HepG2 (cell line): ENCODE measurements at regions not wholly inside any gene's neighbourhood (a gene's known extent, or its start where the extent isn't known, plus 50 kb on each side); places are given as distances from the start of the nearest gene placed in this dataset.
A peak's percentile ranks its signal among the peaks of the same experiment; 100 is the strongest.

Experiments used
- ATAC-seq: fragments of 200-7000 bp; cut with Tn5 transposase; 3 replicates; pipeline ENCODE4 v1.9.1; 2020; ENCODE audit warnings: mild to moderate bottlenecking, moderate library complexity
- BruUV-seq: library from RNA; stranded (reverse); fragments of 400-500 nt; replicated peaks from 2 replicates; lab custom pipeline; 2021; lab: Mats Ljungman, UMichigan
- CTCF ChIA-PET: fragments of 300-600 bp; formaldehyde crosslinking; extraction: SDS; loops from one replicate; lab custom pipeline; 2021; ENCODE audit warnings: low total read pairs, inconsistent platforms, low intra/inter-chr PET ratio; lab: Yijun Ruan, JAX
- POLR2A ChIA-PET: fragments of 350-600 bp; sonication (Branson Sonifier 250); formaldehyde crosslinking; loops from one replicate; lab custom pipeline; 2020; ENCODE audit warnings: antibody characterized with exemption, inconsistent platforms; lab: Yijun Ruan, JAX
- DNase-seq: peaks from one replicate; pipeline ENCODE4 v3.0.0-alpha.2; 2015; ENCODE audit warnings: low spot score
- FAIRE-seq: peaks from 3 replicates; lab custom pipeline; 2011; peaks lifted over from hg19 to GRCh38; lab: Jason Lieb, UNC
- H2AFZ ChIP-seq: one replicate; pipeline ENCODE4 v1.6.1; 2011; ENCODE audit warnings: low read length, inconsistent platforms
- H3K27ac ChIP-seq: fragments of 300-600 bp; 3 replicates; pipeline ENCODE4 v1.8.0; 2011; ENCODE audit warnings: mixed run types, mild to moderate bottlenecking, mixed read lengths, low read length, inconsistent platforms; ENCODE audit not compliant: insufficient read depth; ENCODE audit errors: extremely low read length
- H3K27me3 ChIP-seq, 2 experiments: fragments of 200-600 bp in 1 of 2; 2 replicates in 1 of 2; 3 replicates in 1 of 2; pipeline versions ENCODE4 v1.6.0 to v1.8.0; 2011; ENCODE audit warnings: low read length in 2 of 2, mild to moderate bottlenecking in 2 of 2, moderate library complexity in 2 of 2, inconsistent platforms in 1 of 2; ENCODE audit not compliant: insufficient read depth in 2 of 2, control insufficient read depth in 1 of 2
- H3K36me3 ChIP-seq, 2 experiments: fragments of 200-600 bp in 1 of 2; replicated peaks in 1 of 2; 2 replicates in 1 of 2; 3 replicates in 1 of 2; pipeline versions ENCODE4 v1.5.1 to v1.8.0; 2011; ENCODE audit warnings: low read length in 2 of 2, inconsistent platforms in 1 of 2; ENCODE audit not compliant: insufficient read depth in 2 of 2, control insufficient read depth in 1 of 2
- H3K4me1 ChIP-seq: 2 replicates; pipeline ENCODE4 v1.5.1; 2012; ENCODE audit warnings: low read length, inconsistent platforms; ENCODE audit not compliant: insufficient read depth
- H3K4me2 ChIP-seq: 2 replicates; pipeline ENCODE4 v1.6.0; 2011; ENCODE audit warnings: low read depth, low read length, inconsistent platforms
- H3K4me3 ChIP-seq, 3 experiments: fragments of 200-600 bp in 1 of 3; sonication (generic), shearing (Covaris generic) in 1 of 3; replicated peaks in 1 of 3; 2 replicates each; pipeline ENCODE4 v1.5.1; 2011 to 2016; ENCODE audit warnings: low read length in 3 of 3, inconsistent platforms in 2 of 3, low read depth in 2 of 3, mild to moderate bottlenecking in 2 of 3, control low read depth in 1 of 3, mixed read lengths in 1 of 3; ENCODE audit not compliant: insufficient read depth in 1 of 3
- H3K79me2 ChIP-seq: one replicate; pipeline ENCODE4 v1.6.1; 2011; ENCODE audit warnings: low read length, inconsistent platforms; ENCODE audit not compliant: insufficient read depth
- H3K9ac ChIP-seq: 2 replicates; pipeline ENCODE4 v1.6.0; 2011; ENCODE audit warnings: mild to moderate bottlenecking, low read depth, low read length, inconsistent platforms; ENCODE audit not compliant: insufficient read depth
- H3K9me3 ChIP-seq: 2 replicates; pipeline ENCODE4 v1.5.1; 2012; ENCODE audit warnings: mild to moderate bottlenecking, low read length
- H4K20me1 ChIP-seq: 2 replicates; pipeline ENCODE4 v1.6.0; 2011; ENCODE audit warnings: inconsistent platforms, mild to moderate bottlenecking, low read length, moderate library complexity; ENCODE audit not compliant: insufficient read depth
- CENPX ChIP-seq: sonication (generic); formaldehyde crosslinking; IDR thresholded peaks from 2 replicates; pipeline ENCODE4 v1.9.0; 2021; ENCODE audit warnings: mild to moderate bottlenecking, missing genetic modification reagents, moderate library complexity
- CTCF ChIP-seq: sonication (generic); formaldehyde crosslinking; IDR thresholded peaks from 2 replicates; pipeline ENCODE4 v1.5.0; 2020; ENCODE audit warnings: mild to moderate bottlenecking, missing genetic modification reagents, moderate library complexity
- HOXD1 ChIP-seq: sonication (generic); formaldehyde crosslinking; IDR thresholded peaks from 2 replicates; pipeline ENCODE4 v1.5.0; 2020; ENCODE audit warnings: missing genetic modification reagents
- MBNL3 ChIP-seq: fragments of 250-450 bp; sonication (Bioruptor Pico); conservative IDR thresholded peaks from 2 replicates; pipeline ENCODE4 v1.8.0; 2022; ENCODE audit warnings: mild to moderate bottlenecking, inconsistent platforms
- NFE2 ChIP-seq: sonication (generic); formaldehyde crosslinking; IDR thresholded peaks from 2 replicates; pipeline ENCODE4 v1.4.0; 2020; ENCODE audit warnings: missing genetic modification reagents
- STAG1 ChIP-seq: sonication (generic); formaldehyde crosslinking; IDR thresholded peaks from 2 replicates; pipeline ENCODE4 v1.4.0; 2020; ENCODE audit warnings: missing genetic modification reagents
- ZFP82 ChIP-seq: sonication (generic); formaldehyde crosslinking; IDR thresholded peaks from 2 replicates; pipeline ENCODE4 v1.5.1; 2020; ENCODE audit warnings: mild to moderate bottlenecking, missing genetic modification reagents, borderline replicate concordance
- ZNF407 ChIP-seq: sonication (generic); formaldehyde crosslinking; IDR thresholded peaks from one replicate; pipeline ENCODE4 v1.5.1; 2020; ENCODE audit warnings: mild to moderate bottlenecking, missing genetic modification reagents; ENCODE audit errors: not compliant biosample characterization
- ZNF577 ChIP-seq: sonication (generic); formaldehyde crosslinking; IDR thresholded peaks from 2 replicates; pipeline ENCODE4 v1.4.0; 2020; ENCODE audit warnings: mild to moderate bottlenecking, low read depth, missing genetic modification reagents, borderline replicate concordance
- WGBS: methylation state at CpG from one replicate; pipeline ENCODE4 v1.1.6; 2017; ENCODE audit warnings: low lambda C conversion rate; 5-methylcytosine and 5-hydroxymethylcytosine counted together
- in situ Hi-C: cut with HindIII; loops from 2 replicates; pipeline ENCODE4 v1.10.0; 2017; ENCODE audit warnings: low pct_unique_long_range_greater_than_20kb; ENCODE audit not compliant: extremely low pct_ligation_motif_present
- intact Hi-C: fragments of 100-400 bp; cut with micrococcal nuclease; formaldehyde crosslinking; loops from one replicate; pipeline ENCODE4 v1.10.0; 2022; ENCODE audit not compliant: unreplicated experiment
- TF ChIP-seq, protein P1 (sequence below): IDR thresholded peaks from 2 replicates; pipeline ENCODE4 v1.6.1; 2016; ENCODE audit warnings: low read depth, borderline replicate concordance
- TF ChIP-seq, protein P2 (sequence below): sonication (generic); formaldehyde crosslinking; IDR thresholded peaks from 2 replicates; pipeline ENCODE4 v1.8.1; 2023; ENCODE audit warnings: mild to moderate bottlenecking, missing genetic modification reagents

DNA sequence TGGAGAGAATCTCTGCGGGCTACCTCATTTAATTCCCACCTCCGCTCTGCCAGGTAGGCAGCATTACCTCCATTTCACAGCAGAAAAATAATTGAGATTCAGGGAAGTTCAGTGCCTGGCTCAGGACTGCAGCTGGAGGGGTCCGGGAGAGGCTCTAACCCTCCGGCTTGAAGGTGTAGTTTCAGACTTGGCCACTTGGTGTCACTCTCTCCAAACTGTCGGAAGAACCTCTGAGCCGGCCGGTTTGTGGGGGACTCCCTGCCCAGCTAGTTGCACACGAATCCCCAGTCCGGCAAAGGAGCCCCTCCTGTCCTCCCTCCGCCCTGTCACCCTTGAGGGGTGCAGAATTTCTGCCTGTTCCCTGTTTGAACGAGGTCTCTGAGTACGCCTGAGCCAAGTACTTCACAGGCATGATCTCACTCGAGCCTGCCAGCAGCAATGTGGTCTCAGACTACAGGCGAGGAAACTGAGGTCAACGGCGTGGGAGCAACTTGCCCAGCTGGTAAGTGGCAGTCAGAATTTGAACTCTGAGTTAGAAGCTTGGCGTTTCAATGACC is 144.7 kb upstream of the ZNF716 start:
- WGBS = 30% methylated on average over 14 of the region's 17 CpGs
- peak; percentile 23 for TF ChIP-seq CTCF
- TF ChIP-seq, protein P1, sequence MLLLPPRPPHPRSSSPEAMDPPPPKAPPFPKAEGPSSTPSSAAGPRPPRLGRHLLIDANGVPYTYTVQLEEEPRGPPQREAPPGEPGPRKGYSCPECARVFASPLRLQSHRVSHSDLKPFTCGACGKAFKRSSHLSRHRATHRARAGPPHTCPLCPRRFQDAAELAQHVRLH (CRISPR knock-in tag) = no peak
- no peak for TF ChIP-seq CENPX (CRISPR knock-in tag)
- no peak for TF ChIP-seq ZNF577 (CRISPR knock-in tag)
- TF ChIP-seq HOXD1 = no peak
- no peak for TF ChIP-seq ZFP82
- TF ChIP-seq ZNF407 (CRISPR knock-in tag) = no peak
- no peak for TF ChIP-seq MBNL3 (CRISPR knock-in tag)
- TF ChIP-seq, protein P2, sequence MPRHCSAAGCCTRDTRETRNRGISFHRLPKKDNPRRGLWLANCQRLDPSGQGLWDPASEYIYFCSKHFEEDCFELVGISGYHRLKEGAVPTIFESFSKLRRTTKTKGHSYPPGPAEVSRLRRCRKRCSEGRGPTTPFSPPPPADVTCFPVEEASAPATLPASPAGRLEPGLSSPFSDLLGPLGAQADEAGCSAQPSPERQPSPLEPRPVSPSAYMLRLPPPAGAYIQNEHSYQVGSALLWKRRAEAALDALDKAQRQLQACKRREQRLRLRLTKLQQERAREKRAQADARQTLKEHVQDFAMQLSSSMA (CRISPR knock-in tag) = no peak
- peak; percentile 53 for TF ChIP-seq STAG1 (CRISPR knock-in tag)
- no peak for TF ChIP-seq NFE2
- Histone ChIP-seq H2AFZ (no peak overlapping the region), H3K79me2 (no peaks in the 10 kb centered on the region), H3K27me3 (no peaks in the 10 kb centered on the region), H3K4me1 (no peaks in the 10 kb centered on the region), H3K36me3 (no peaks in the 10 kb centered on the region), H3K27ac (no peak overlapping the region), H3K4me2 (no peak overlapping the region), H3K9ac (no peak overlapping the region), H4K20me1 (no peaks in the 10 kb centered on the region), H3K4me3 (no peak overlapping the region), H3K9me3 (peaks cover 81% of the 10 kb centered on the region)
- ChIA-PET CTCF (no interaction called here), POLR2A (no interaction called here)
- intact Hi-C loops = no loop called here
- BruUV-seq = no TSS peak
- peak; percentile 99 for FAIRE-seq
- in situ Hi-C loops = no loop called here
- DNase-seq = no peak
- ATAC-seq = peak; percentile 71
